Type B pancreatic cell (in vitro differentiated cells): ENCODE measurements at regions not wholly inside any gene's neighbourhood (a gene's known extent, or its start where the extent isn't known, plus 50 kb on each side); places are given as distances from the start of the nearest gene placed in this dataset.

Source experiments
- DNase-seq: peaks from one replicate; pipeline ENCODE4 v3.0.0; 2021; ENCODE audit warnings: mixed read lengths; ENCODE audit not compliant: unreplicated experiment; ENCODE audit errors: extremely low spot score
- H3K27ac Mint-ChIP-seq: 2 replicates; pipeline ENCODE4 v1.8.0; 2021; ENCODE audit warnings: mild to moderate bottlenecking, mixed read lengths
- H3K27me3 Mint-ChIP-seq: 2 replicates; pipeline ENCODE4 v1.8.0; 2021; ENCODE audit warnings: mixed read lengths
- H3K36me3 Mint-ChIP-seq: 2 replicates; pipeline ENCODE4 v1.8.0; 2021; ENCODE audit warnings: mixed read lengths
- H3K4me1 Mint-ChIP-seq: one replicate; pipeline ENCODE4 v1.8.0; 2021; ENCODE audit warnings: mixed read lengths; ENCODE audit not compliant: unreplicated experiment
- H3K4me3 Mint-ChIP-seq: 2 replicates; pipeline ENCODE4 v1.8.0; 2021; ENCODE audit warnings: mild to moderate bottlenecking, mixed read lengths
- H3K9me3 Mint-ChIP-seq: 2 replicates; pipeline ENCODE4 v1.8.0; 2021; ENCODE audit warnings: mixed read lengths
- CTCF ChIP-seq: fragments of 200-600 bp; sonication (generic); conservative IDR thresholded peaks from 2 replicates; pipeline ENCODE4 v1.5.0; 2021; ENCODE audit warnings: antibody characterized with exemption, mild to moderate bottlenecking

GRCh38 chr11:16543642-16544041 lies 187.3 kb upstream of the SOX6 start:
- TF ChIP-seq CTCF: no peak
- Mint-ChIP-seq H3K27ac (no peak overlapping the region), H3K27me3 (no peaks in the 10 kb centered on the region), H3K9me3 (peaks cover 7% of the 10 kb centered on the region), H3K4me1 (no peaks in the 10 kb centered on the region), H3K36me3 (peaks cover 4% of the 10 kb centered on the region), H3K4me3 (no peak overlapping the region)
- no peak for DNase-seq

- Mint-ChIP-seq H3K4me3 (no peak overlapping the region), H3K9me3 (peaks cover 5% of the 10 kb centered on the region)
- TF ChIP-seq CTCF: no peak
Observed at GRCh38 chr11:16542353-16542752, 186.0 kb upstream of the SOX6 start.

GRCh38 chr11:16536513-16536912 lies 180.2 kb upstream of the SOX6 start:
- no peak for TF ChIP-seq CTCF
- Mint-ChIP-seq H3K9me3 (peaks cover 8% of the 10 kb centered on the region), H3K4me3 (no peak overlapping the region), H3K36me3 (peaks cover 4% of the 10 kb centered on the region), H3K4me1 (no peaks in the 10 kb centered on the region), H3K27me3 (no peaks in the 10 kb centered on the region), H3K27ac (no peak overlapping the region)
- no peak for DNase-seq

More at GRCh38 chr11:16542353-16542752, 186.0 kb upstream of the SOX6 start:
- H3K36me3 Mint-ChIP-seq: peaks cover 3% of the 10 kb centered on the region
- DNase-seq: no peak
- H3K27me3 Mint-ChIP-seq: no peaks in the 10 kb centered on the region
- H3K27ac Mint-ChIP-seq: no peak overlapping the region
- H3K4me1 Mint-ChIP-seq: no peaks in the 10 kb centered on the region

GRCh38 chr11:16528639-16529038 lies 172.3 kb upstream of the SOX6 start:
- no peaks in the 10 kb centered on the region for H3K36me3 Mint-ChIP-seq
- no peaks in the 10 kb centered on the region for H3K9me3 Mint-ChIP-seq
- DNase-seq: no peak
- peaks cover 3% of the 10 kb centered on the region for H3K27me3 Mint-ChIP-seq
- H3K4me1 Mint-ChIP-seq: peaks cover 5% of the 10 kb centered on the region
- no peak overlapping the region for H3K4me3 Mint-ChIP-seq
- TF ChIP-seq CTCF: no peak
- H3K27ac Mint-ChIP-seq: no peak overlapping the region

GRCh38 chr11:16527525-16528246 lies 171.3 kb upstream of the SOX6 start:
- H3K4me1 Mint-ChIP-seq: peaks cover 5% of the 10 kb centered on the region

More at GRCh38 chr11:16527525-16528246, 171.3 kb upstream of the SOX6 start:
- DNase-seq: no peak
- no peaks in the 10 kb centered on the region for H3K36me3 Mint-ChIP-seq
- H3K27me3 Mint-ChIP-seq: peaks cover 3% of the 10 kb centered on the region
- no peak overlapping the region for H3K27ac Mint-ChIP-seq
- H3K9me3 Mint-ChIP-seq: no peaks in the 10 kb centered on the region
- no peak overlapping the region for H3K4me3 Mint-ChIP-seq
- TF ChIP-seq CTCF: no peak
